T-helper 17 cell (primary cell): ENCODE measurements at regions not wholly inside any gene's neighbourhood (a gene's known extent, or its start where the extent isn't known, plus 50 kb on each side); places are given as distances from the start of the nearest gene placed in this dataset.

ENCODE experiments used
- ATAC-seq: fragments of 150-1000 bp; cut with Tn5 transposase; 2 replicates; pipeline ENCODE4 v1.10.0; 2021; ENCODE audit warnings: mild to moderate bottlenecking, moderate library complexity
- DNase-seq, 3 donors: peaks; one replicate each; pipeline versions ENCODE4 v3.0.0 to v3.0.0-alpha.2; 2020 to 2021
- H3K9me3 ChIP-seq: one replicate; pipeline ENCODE4 v1.7.0; 2013; ENCODE audit warnings: low read length, mild to moderate bottlenecking; ENCODE audit not compliant: control insufficient read depth, poor library complexity, severe bottlenecking
- H3K27ac Mint-ChIP-seq: one replicate; pipeline ENCODE4 v1.8.0; 2022; ENCODE audit warnings: mild to moderate bottlenecking, moderate library complexity, mixed read lengths
- H3K27me3 Mint-ChIP-seq: one replicate; pipeline ENCODE4 v1.8.0; 2022; ENCODE audit warnings: mixed read lengths
- H3K36me3 Mint-ChIP-seq: one replicate; pipeline ENCODE4 v1.8.0; 2022; ENCODE audit warnings: low read depth, mixed read lengths
- H3K4me1 Mint-ChIP-seq: one replicate; pipeline ENCODE4 v1.8.0; 2022; ENCODE audit warnings: mild to moderate bottlenecking, mixed read lengths
- H3K4me3 Mint-ChIP-seq: one replicate; pipeline ENCODE4 v1.8.0; 2022; ENCODE audit warnings: mild to moderate bottlenecking, moderate library complexity, mixed read lengths

DNA sequence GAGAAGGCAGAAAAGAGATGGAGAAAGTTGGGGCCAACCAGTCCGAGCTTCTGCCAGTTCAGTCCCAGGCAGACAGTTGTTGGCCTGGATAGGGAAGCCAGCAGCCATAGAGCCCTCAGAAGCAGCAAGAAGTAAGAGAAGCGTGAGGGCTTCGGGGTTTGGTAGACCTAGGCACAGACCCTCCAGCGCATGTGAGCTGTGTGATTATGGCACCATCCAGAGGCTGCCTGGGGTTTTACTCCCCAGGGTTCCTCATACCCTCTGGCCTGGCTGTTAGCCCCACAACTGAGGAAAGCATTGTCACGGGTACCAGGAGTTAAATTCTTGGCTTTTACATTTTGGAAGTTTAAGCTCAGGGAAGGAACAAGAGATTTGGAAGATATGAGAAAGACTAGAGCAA lies 93.7 kb upstream of the RAB6C start:
- Mint-ChIP-seq H3K36me3 (peaks cover 2% of the 10 kb centered on the region), H3K4me3 (no peak overlapping the region), H3K27me3 (peaks cover 40% of the 10 kb centered on the region), H3K4me1 (peaks cover 5% of the 10 kb centered on the region), H3K27ac (no peak overlapping the region)
- ATAC-seq (no peak), DNase-seq (no peak)
- H3K9me3 ChIP-seq = no peaks in the 10 kb centered on the region

DNA sequence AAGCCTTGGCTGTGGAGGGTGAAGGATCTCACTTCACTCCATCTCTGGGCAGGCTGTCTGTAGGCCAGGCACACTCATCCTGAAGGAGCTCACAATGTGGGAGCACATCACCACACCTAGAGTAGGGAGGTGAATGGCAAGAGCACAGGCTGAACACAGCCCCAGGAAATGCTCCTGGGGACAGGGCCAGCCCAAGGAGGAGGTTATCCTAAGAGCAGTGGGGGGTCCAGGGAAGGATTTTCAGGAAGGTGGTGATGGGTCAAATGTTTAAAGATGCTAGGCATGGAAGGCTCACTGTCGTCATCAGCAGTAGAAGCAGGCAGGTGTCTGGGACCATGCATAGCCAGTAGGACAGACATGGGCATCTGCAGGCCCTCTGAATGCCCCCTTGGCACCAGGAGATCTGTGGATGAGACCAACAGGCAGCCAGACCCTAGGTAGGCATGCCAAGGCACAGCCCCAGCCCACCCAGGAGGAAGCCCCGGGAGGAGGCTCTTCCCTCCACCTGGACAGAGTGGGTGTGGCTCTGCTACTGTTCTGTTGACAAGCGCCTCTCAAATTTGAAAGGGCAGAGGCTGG lies 91.7 kb upstream of the RAB6C start:
- Mint-ChIP-seq H3K4me3 (no peak overlapping the region), H3K27ac (no peak overlapping the region), H3K36me3 (peaks cover 4% of the 10 kb centered on the region), H3K4me1 (peaks cover 6% of the 10 kb centered on the region), H3K27me3 (peaks cover 53% of the 10 kb centered on the region)
- H3K9me3 ChIP-seq = no peaks in the 10 kb centered on the region
- ATAC-seq (no peak), DNase-seq (no peak)

DNA sequence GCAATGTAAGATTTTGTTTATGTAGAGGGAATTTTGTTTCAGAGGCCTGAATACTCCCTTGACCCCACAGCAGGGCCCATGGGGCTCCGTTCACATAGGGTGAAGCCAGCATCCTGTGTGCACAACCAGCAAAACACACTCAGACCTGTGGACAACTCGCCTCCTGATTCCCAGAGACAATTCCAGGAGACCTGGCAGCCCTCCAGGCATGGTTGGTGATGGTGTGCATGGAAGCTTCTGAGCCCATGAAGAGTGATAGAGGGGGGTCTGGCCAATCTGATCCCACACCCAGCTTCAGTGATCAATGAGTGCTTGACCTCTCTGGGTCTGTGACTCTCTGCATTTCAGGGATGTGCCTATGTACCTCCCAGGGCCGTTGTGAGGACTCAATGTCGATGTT lies 91.0 kb upstream of the RAB6C start:
- H3K4me1 Mint-ChIP-seq = peaks cover 6% of the 10 kb centered on the region
- no peak overlapping the region for H3K4me3 Mint-ChIP-seq
- no peak for DNase-seq
- peaks cover 4% of the 10 kb centered on the region for H3K36me3 Mint-ChIP-seq
- H3K27ac Mint-ChIP-seq = no peak overlapping the region
- no peaks in the 10 kb centered on the region for H3K9me3 ChIP-seq
- H3K27me3 Mint-ChIP-seq = peaks cover 52% of the 10 kb centered on the region
- ATAC-seq = no peak

DNA sequence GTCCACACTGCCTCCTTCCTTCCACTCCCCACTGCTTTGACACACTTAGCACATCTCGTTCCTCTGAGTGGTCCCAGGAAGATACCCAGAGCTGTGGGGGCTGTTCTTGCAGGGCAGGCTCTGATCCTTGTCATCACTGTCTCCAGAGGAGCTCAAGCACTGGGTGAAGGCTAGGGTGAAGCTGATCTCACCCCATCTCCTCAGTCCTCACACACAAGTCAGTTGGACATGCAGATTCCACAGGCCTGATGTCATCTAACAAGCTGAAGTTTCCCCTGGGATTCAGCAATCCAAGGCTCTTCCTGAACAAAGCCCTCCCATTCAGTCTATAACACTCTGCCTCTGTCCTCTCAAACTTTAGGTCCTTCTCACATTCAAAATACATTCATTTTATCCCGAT lies 90.6 kb upstream of the RAB6C start:
- ATAC-seq (no peak), DNase-seq (no peak)
- Mint-ChIP-seq H3K27ac (no peak overlapping the region), H3K36me3 (peaks cover 4% of the 10 kb centered on the region), H3K4me1 (peaks cover 6% of the 10 kb centered on the region), H3K27me3 (peaks cover 56% of the 10 kb centered on the region), H3K4me3 (no peak overlapping the region)
- H3K9me3 ChIP-seq = no peaks in the 10 kb centered on the region

DNA sequence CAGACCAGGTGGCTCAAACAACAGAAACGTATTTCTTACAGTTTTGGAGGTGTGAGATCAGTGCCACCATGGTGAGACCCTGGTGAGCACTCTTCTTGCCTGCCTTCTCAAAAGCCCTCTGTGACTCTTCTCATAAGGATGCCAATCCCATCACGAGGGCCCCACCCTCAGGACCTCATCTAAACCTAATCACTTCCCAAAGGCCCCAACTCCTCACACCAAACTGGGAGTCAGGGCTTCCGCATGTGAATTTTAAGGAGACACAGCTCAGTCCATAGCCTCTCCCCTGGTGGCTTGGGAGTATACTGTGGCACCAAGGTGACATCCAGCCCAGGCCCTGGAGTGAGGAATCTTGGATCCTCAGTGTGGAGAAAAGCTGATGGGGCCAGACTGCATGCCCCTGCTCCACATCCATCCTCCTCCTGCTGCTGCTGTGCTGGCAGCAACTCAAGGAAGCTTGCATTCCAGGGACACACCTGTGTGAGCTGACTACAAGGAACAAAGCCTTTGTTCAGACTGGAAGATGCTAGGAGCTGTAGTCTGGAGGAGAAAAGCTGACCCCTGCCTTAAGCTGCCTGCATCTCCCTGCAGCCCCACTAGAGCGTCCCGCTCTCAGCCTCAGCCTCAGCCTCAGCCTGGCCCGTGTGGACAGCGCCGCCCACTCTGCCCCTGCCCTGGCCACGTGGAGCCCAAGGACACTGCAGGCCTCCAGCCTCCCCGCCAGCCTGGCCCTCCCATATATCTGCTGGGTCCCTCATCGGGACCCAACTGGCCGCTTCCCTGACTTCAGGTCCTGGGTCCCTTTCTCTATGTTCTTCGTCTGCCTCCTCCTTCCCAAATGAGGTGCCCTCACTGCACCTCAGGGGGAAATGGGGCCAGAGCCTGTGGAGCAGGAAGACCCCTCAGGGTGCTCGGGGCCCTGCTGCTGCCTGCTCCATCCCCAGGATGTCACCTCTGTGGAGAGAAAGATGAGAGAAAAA lies 87.8 kb upstream of the RAB6C start:
- Mint-ChIP-seq H3K27ac (no peak overlapping the region), H3K36me3 (peaks cover 4% of the 10 kb centered on the region), H3K4me1 (peaks cover 8% of the 10 kb centered on the region), H3K4me3 (no peak overlapping the region), H3K27me3 (peaks cover 62% of the 10 kb centered on the region)
- ATAC-seq = no peak
- no peaks in the 10 kb centered on the region for H3K9me3 ChIP-seq
- no peak for DNase-seq

DNA sequence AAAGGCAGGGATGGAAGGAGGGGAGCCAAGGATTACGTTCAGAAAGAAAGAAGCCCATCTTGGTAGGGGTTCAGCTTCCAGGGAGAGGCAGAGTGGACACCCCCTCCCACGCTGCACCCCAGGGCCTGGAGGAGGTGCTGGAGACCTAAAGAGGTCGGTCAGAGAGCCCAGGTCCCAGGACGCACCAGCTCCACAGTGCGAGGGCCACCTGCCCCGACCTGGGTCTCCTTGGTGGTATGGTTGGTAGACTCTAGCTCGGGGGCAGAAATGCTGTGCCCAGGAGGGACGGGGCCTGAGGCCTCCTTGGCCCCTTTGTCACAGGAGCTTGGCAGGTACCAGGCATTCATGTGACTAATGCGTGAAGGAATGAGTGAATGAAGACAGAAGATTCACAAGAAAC lies 87.1 kb upstream of the RAB6C start:
- H3K27ac Mint-ChIP-seq = no peak overlapping the region
- H3K27me3 Mint-ChIP-seq = peaks cover 69% of the 10 kb centered on the region
- H3K9me3 ChIP-seq = no peaks in the 10 kb centered on the region
- ATAC-seq = no peak
- DNase-seq = no peak
- no peak overlapping the region for H3K4me3 Mint-ChIP-seq
- peaks cover 4% of the 10 kb centered on the region for H3K36me3 Mint-ChIP-seq
- H3K4me1 Mint-ChIP-seq = peaks cover 8% of the 10 kb centered on the region

DNA sequence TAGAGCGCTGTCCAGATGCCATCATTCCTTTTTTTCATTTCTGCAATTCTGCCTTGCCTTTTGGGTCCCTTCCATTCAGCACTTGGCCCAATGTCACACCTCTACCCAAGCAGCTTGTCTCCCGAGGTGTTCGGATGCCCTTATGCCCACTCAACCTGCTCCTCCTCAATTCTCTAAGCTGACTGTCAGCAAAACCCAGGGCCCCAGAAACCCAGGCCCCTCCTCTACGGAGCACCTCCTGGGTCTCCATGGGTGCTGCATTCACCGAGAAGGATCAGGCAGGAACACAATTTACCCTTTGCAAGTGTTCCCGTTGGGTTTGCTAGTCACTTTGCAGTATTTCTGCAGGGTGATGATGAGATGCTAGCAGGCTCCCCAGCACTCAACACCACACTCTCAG lies 86.7 kb upstream of the RAB6C start:
- H3K4me1 Mint-ChIP-seq = peaks cover 8% of the 10 kb centered on the region
- H3K9me3 ChIP-seq = no peaks in the 10 kb centered on the region

DNA sequence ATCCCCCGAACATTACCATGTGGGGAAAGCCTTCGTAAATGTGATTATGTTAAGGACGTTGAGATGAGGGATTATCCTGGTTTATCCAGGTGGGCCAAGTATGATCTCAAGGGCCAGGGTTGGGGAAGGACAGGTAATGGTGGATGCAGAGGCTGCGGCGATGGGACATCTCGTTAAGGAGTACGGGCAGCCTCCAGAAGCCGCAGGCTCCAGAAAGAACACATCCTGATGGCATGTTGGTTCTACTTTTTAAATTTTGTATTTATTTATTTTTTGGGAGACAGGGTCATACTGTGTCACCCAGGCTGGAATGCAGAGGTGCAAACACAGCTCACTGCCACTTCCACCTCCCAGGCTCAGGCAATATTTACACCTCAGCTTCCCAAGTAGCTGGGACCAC lies 86.2 kb upstream of the RAB6C start:
- Mint-ChIP-seq H3K4me1 (peaks cover 8% of the 10 kb centered on the region), H3K4me3 (no peak overlapping the region), H3K27ac (no peak overlapping the region), H3K27me3 (peaks cover 68% of the 10 kb centered on the region), H3K36me3 (peaks cover 4% of the 10 kb centered on the region)
- ATAC-seq = no peak
- no peaks in the 10 kb centered on the region for H3K9me3 ChIP-seq
- no peak for DNase-seq

More for the DNA sequence above, 86.7 kb upstream of the RAB6C start:
- peaks cover 69% of the 10 kb centered on the region for H3K27me3 Mint-ChIP-seq
- no peak overlapping the region for H3K4me3 Mint-ChIP-seq
- ATAC-seq = no peak
- peaks cover 4% of the 10 kb centered on the region for H3K36me3 Mint-ChIP-seq
- H3K27ac Mint-ChIP-seq = no peak overlapping the region
- no peak for DNase-seq

DNA sequence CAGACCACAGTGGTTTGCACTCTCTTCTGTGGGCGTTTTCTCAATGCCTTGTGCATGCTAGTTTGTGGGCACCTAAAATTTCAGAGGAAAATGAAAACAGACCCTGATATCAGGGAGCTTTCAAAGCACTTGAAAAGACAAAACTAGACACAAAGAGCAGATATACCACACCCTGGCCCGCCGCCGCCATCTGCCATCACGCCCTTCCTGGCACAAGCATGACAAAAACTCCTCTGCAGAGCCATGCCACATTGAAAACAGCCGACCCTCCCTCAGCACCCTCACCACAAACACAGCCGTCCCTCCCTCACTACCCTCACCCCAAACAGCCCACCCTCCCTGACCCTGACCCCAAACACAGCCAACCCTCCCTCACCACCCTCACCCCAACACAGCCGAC lies 84.8 kb upstream of the RAB6C start:
- Mint-ChIP-seq H3K27ac (no peak overlapping the region), H3K36me3 (peaks cover 4% of the 10 kb centered on the region), H3K27me3 (peaks cover 59% of the 10 kb centered on the region), H3K4me3 (no peak overlapping the region), H3K4me1 (peaks cover 6% of the 10 kb centered on the region)
- ATAC-seq (no peak), DNase-seq (no peak)
- no peaks in the 10 kb centered on the region for H3K9me3 ChIP-seq

DNA sequence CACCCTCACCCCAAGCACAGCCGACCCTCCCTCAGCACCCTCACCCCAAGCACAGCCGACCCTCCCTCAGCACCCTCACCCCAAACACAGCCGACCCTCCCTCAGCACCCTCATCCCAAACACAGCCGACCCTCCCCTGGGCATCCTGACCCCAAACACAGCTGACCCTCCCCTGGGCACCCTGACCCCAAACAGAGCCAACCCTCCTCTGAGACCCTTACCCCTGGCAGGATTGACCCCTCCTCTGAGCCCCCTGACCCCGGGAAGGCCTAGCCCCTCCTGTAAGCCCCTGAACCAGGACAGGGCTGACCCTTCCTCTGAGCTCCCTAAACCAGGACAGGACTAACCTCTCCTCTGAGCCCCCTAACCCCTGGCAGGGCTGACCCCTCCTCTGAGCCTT lies 84.4 kb upstream of the RAB6C start:
- no peak for DNase-seq
- Mint-ChIP-seq H3K27me3 (peaks cover 55% of the 10 kb centered on the region), H3K27ac (no peak overlapping the region), H3K4me1 (peaks cover 6% of the 10 kb centered on the region), H3K36me3 (peaks cover 4% of the 10 kb centered on the region), H3K4me3 (no peak overlapping the region)
- ATAC-seq = no peak
- no peaks in the 10 kb centered on the region for H3K9me3 ChIP-seq

DNA sequence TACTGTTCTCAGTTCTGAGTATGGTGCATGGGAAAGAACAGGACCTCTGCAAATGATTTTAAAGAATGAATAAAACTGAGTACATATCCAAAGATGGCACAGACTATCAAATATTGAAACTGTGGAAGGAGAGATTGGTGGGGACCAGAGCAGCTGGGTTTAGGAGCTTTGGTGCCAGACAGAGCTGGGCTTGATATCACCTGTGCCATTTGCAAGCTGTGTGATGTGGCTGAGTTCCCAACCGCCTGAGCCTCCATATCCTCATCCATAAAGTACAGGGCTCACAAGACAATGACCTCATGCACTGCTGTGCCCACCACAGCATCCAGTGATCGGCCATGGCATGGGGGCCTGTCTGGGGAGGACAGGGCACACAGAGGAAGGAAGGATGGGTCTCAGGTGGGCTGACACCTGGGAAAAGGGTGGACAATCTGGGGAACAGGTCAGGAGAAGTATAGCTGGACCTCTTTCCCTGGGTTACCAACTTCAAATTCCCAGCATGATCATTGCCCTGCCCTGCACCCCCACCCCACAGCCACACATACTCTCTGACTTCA lies 83.9 kb upstream of the RAB6C start:
- DNase-seq = no peak
- peaks cover 2% of the 10 kb centered on the region for H3K36me3 Mint-ChIP-seq

DNA sequence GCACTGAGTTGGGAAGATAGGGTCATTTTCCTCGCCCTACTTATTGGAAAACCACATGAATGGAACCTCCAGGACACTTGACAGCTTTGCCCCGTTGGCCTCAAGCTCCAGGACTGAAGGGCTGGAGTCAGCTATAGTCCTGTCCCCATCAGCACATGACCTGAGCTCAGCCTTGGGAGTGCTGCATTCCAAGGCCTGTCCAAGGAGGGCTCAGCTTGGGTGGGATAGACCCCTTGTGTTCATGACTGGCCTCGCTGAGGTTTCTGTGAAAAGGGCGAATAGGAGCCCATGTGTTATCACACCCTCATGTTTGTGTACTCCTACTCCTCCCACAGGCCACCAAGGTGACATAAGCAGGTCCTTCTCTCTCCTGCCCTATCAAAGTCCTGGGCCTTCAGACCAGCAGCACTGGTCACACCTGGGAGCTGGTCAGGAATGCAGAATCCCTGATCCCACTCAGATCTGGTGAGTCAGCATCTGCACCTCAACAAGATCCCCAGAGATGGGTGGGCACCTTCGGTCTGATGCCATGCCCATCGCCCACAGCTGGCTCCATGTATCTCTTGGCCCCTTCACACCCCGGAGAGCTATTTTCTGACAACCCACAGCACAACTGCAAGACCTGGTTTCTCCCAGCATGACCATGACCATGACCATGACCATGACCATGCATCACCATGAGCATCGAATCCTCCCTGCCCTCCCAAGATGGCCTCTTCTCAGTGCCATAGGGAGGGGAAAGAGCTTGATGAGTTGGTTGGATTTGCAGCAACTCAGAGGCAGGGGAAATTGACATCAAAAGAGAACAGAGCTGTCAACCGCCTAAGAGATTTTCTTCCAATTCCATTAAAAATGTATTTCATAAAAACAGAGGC lies 83.0 kb upstream of the RAB6C start:
- ATAC-seq (no peak), DNase-seq (no peak)
- Mint-ChIP-seq H3K36me3 (peaks cover 2% of the 10 kb centered on the region), H3K27me3 (peaks cover 43% of the 10 kb centered on the region), H3K27ac (no peak overlapping the region), H3K4me1 (peaks cover 2% of the 10 kb centered on the region), H3K4me3 (no peak overlapping the region)
- no peaks in the 10 kb centered on the region for H3K9me3 ChIP-seq

More for the DNA sequence above, 83.9 kb upstream of the RAB6C start:
- Mint-ChIP-seq H3K4me1 (peaks cover 4% of the 10 kb centered on the region), H3K4me3 (no peak overlapping the region), H3K27me3 (peaks cover 49% of the 10 kb centered on the region), H3K27ac (no peak overlapping the region)
- ATAC-seq = no peak
- no peaks in the 10 kb centered on the region for H3K9me3 ChIP-seq
